Hepatocyte (in vitro differentiated cells): ENCODE measurements at regions not wholly inside any gene's neighbourhood (a gene's known extent, or its start where the extent isn't known, plus 50 kb on each side); places are given as distances from the start of the nearest gene placed in this dataset.

Experiments used
- EZH2 ChIP-seq: fragments of 200-600 bp; sonication (generic); IDR thresholded peaks from 2 replicates; pipeline ENCODE4 v1.6.1; 2016; ENCODE audit warnings: antibody characterized with exemption, mild to moderate bottlenecking, borderline replicate concordance
- EZH2phosphoT487 ChIP-seq: fragments of 200-600 bp; sonication (generic); IDR thresholded peaks from one replicate; pipeline ENCODE4 v1.6.1; 2018; ENCODE audit warnings: antibody characterized with exemption, mild to moderate bottlenecking, low read depth, moderate library complexity; ENCODE audit not compliant: unreplicated experiment, severe bottlenecking
- TF ChIP-seq, protein P1 (sequence below): fragments of 200-600 bp; sonication (generic); IDR thresholded peaks from 2 replicates; pipeline ENCODE4 v1.5.1; 2016; ENCODE audit warnings: antibody characterized with exemption, mild to moderate bottlenecking; ENCODE audit not compliant: poor library complexity

- TF ChIP-seq, protein P1, sequence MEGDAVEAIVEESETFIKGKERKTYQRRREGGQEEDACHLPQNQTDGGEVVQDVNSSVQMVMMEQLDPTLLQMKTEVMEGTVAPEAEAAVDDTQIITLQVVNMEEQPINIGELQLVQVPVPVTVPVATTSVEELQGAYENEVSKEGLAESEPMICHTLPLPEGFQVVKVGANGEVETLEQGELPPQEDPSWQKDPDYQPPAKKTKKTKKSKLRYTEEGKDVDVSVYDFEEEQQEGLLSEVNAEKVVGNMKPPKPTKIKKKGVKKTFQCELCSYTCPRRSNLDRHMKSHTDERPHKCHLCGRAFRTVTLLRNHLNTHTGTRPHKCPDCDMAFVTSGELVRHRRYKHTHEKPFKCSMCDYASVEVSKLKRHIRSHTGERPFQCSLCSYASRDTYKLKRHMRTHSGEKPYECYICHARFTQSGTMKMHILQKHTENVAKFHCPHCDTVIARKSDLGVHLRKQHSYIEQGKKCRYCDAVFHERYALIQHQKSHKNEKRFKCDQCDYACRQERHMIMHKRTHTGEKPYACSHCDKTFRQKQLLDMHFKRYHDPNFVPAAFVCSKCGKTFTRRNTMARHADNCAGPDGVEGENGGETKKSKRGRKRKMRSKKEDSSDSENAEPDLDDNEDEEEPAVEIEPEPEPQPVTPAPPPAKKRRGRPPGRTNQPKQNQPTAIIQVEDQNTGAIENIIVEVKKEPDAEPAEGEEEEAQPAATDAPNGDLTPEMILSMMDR: no peak
- TF ChIP-seq EZH2 (no peak), EZH2phosphoT487 (no peak)
These were observed 331.3 kb upstream of the DCC start for GRCh38 chr18:52008736-52009135.
